Mesendoderm (in vitro differentiated cells): ENCODE measurements at regions not wholly inside any gene's neighbourhood (a gene's known extent, or its start where the extent isn't known, plus 50 kb on each side); places are given as distances from the start of the nearest gene placed in this dataset.
"Not testable (repeated sequence)": the region's sequence is repeated elsewhere in the genome, so short reads cannot be mapped to it uniquely, and the experiment has no call there.

Source experiments
- DNase-seq: peaks from one replicate; pipeline ENCODE4 v3.0.0; 2013
- H2AK5ac ChIP-seq: 2 replicates; pipeline ENCODE4 v1.6.1; 2013; ENCODE audit warnings: low read length, inconsistent platforms
- H2BK120ac ChIP-seq: 2 replicates; pipeline ENCODE4 v1.6.1; 2013; ENCODE audit warnings: low read depth, mild to moderate bottlenecking, low read length, moderate library complexity, mixed read lengths
- H2BK15ac ChIP-seq: replicated peaks from 2 replicates; pipeline ENCODE4 v1.6.1; 2013; ENCODE audit warnings: low read depth, mild to moderate bottlenecking, moderate library complexity
- H2BK5ac ChIP-seq: 2 replicates; pipeline ENCODE4 v1.6.1; 2013; ENCODE audit warnings: low read length, inconsistent platforms
- H3K18ac ChIP-seq: 2 replicates; pipeline ENCODE4 v1.6.1; 2013; ENCODE audit warnings: mild to moderate bottlenecking, low read length, mixed read lengths
- H3K23ac ChIP-seq: one replicate; pipeline ENCODE4 v1.6.1; 2013; ENCODE audit warnings: low read length
- H3K27ac ChIP-seq: 2 replicates; pipeline ENCODE4 v1.5.1; 2013; ENCODE audit warnings: low read depth, mild to moderate bottlenecking, inconsistent platforms, low read length, moderate library complexity
- H3K27me3 ChIP-seq: 2 replicates; pipeline ENCODE4 v1.6.1; 2013; ENCODE audit warnings: low read length, control low read depth, mild to moderate bottlenecking, inconsistent platforms; ENCODE audit not compliant: insufficient read depth, poor library complexity
- H3K36me3 ChIP-seq: 2 replicates; pipeline ENCODE4 v1.6.1; 2013; ENCODE audit warnings: low read length, inconsistent platforms; ENCODE audit not compliant: control insufficient read depth, insufficient read depth
- H3K4ac ChIP-seq: one replicate; pipeline ENCODE4 v1.6.1; 2013; ENCODE audit warnings: low read depth, mild to moderate bottlenecking, low read length, moderate library complexity
- H3K4me1 ChIP-seq: 2 replicates; pipeline ENCODE4 v1.6.1; 2013; ENCODE audit warnings: low read depth, low read length, inconsistent platforms; ENCODE audit not compliant: control insufficient read depth
- H3K4me2 ChIP-seq: 2 replicates; pipeline ENCODE4 v1.6.1; 2013; ENCODE audit warnings: low read length
- H3K4me3 ChIP-seq: 2 replicates; pipeline ENCODE4 v1.5.1; 2013; ENCODE audit warnings: mild to moderate bottlenecking, low read length
- H3K56ac ChIP-seq: one replicate; pipeline ENCODE4 v1.6.1; 2013; ENCODE audit warnings: low read length
- H3K79me1 ChIP-seq: 2 replicates; pipeline ENCODE4 v1.6.1; 2013; ENCODE audit warnings: low read length, inconsistent platforms
- H3K79me2 ChIP-seq: 2 replicates; pipeline ENCODE4 v1.6.1; 2013; ENCODE audit warnings: mild to moderate bottlenecking, low read length; ENCODE audit not compliant: control insufficient read depth, insufficient read depth
- H3K9ac ChIP-seq: 2 replicates; pipeline ENCODE4 v1.6.1; 2013; ENCODE audit warnings: low read length, inconsistent platforms
- H4K5ac ChIP-seq: one replicate; pipeline ENCODE4 v1.6.1; 2013; ENCODE audit warnings: low read length
- H4K8ac ChIP-seq: one replicate; pipeline ENCODE4 v1.6.1; 2013; ENCODE audit warnings: low read depth, mild to moderate bottlenecking, control low read depth, low read length, moderate library complexity
- WGBS: extraction: QIAGEN DNeasy Blood & Tissue Kit; methylation state at CpG from one replicate; pipeline ENCODE4 v1.1.7; 2013; ENCODE audit warnings: low lambda C conversion rate, missing lambda C conversion rate; ENCODE audit not compliant: insufficient coverage; ENCODE audit errors: extremely low coverage; 5-methylcytosine and 5-hydroxymethylcytosine counted together

DNA sequence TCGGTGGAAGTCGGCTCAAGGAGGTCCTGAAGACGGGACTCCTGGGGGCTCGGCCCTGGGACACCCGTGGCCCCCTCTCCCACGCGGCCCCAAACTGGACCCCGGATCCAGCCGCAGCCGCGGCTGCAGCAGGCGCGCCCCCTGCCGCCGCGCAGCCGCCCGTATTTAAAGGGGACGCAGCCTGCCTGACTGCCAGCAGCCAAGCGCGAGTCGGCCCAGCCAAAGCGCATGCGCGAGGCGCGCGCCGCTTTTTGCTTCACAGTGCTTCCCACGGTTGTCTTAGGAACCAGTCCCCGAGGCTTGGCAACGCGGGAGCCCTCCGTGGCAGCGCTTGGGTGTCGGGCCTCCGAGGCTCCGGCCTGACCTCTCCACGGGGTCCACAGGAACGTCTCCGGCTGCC is 684.4 kb downstream of the KCNJ18 start:
- H3K23ac ChIP-seq, H3K9ac ChIP-seq, H2BK120ac ChIP-seq, H3K18ac ChIP-seq, DNase-seq, H4K5ac ChIP-seq, H3K79me1 ChIP-seq, H2BK15ac ChIP-seq, H3K36me3 ChIP-seq, H3K4me2 ChIP-seq, H3K56ac ChIP-seq, H2BK5ac ChIP-seq, H3K4me3 ChIP-seq, H3K4me1 ChIP-seq, H3K27ac ChIP-seq, H3K79me2 ChIP-seq, H4K8ac ChIP-seq, H2AK5ac ChIP-seq, H3K4ac ChIP-seq, H3K27me3 ChIP-seq: not testable (repeated sequence)
- no CpG with 5 or more reads among the region's 41 CpGs for WGBS

DNA sequence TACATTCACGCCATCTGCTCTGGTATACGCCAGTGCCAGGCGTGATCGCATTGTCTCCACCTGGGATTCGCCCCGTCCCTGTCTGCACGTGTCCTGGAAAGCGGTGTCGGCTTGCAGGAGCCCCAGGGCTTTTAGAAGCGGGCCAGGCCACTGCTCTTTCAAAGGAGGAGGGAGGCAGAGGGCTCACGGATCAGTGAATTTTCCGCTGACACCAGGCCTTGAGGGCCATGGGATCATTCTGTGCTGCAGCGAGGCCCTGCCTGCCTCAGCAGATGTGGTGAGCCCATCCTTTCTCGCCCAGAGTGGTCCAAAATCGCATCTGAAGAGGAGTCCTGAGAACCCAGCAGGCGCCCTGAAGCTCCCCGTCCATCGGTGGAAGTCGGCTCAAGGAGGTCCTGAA is 686.4 kb downstream of the KCNJ18 start:
- not testable (repeated sequence) for H4K5ac ChIP-seq, H3K4ac ChIP-seq, H2BK15ac ChIP-seq

DNA sequence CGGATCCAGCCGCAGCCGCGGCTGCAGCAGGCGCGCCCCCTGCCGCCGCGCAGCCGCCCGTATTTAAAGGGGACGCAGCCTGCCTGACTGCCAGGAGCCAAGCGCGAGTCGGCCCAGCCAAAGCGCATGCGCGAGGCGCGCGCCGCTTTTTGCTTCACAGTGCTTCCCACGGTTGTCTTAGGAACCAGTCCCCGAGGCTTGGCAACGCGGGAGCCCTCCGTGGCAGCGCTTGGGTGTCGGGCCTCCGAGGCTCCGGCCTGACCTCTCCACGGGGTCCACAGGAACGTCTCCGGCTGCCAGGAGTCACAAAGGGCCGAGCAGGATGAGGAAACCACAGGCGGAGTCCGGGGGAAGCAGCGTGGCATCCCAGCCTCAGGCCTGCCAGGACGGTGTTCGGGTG is 689.3 kb downstream of the KCNJ18 start:
- not testable (repeated sequence) for H3K79me1 ChIP-seq, H2BK120ac ChIP-seq, H2BK5ac ChIP-seq, H3K4me3 ChIP-seq, H3K9ac ChIP-seq, H3K23ac ChIP-seq, H4K8ac ChIP-seq, H2AK5ac ChIP-seq, H3K4ac ChIP-seq, H3K56ac ChIP-seq, H3K18ac ChIP-seq, DNase-seq, H3K27me3 ChIP-seq, H3K36me3 ChIP-seq, H4K5ac ChIP-seq, H3K4me1 ChIP-seq, H3K4me2 ChIP-seq, H3K79me2 ChIP-seq, H2BK15ac ChIP-seq, H3K27ac ChIP-seq
- no CpG with 5 or more reads among the region's 40 CpGs for WGBS

More for the DNA sequence above, 686.4 kb downstream of the KCNJ18 start:
- H3K9ac ChIP-seq, H3K36me3 ChIP-seq, H3K27me3 ChIP-seq, H3K79me2 ChIP-seq, H3K27ac ChIP-seq, H4K8ac ChIP-seq, DNase-seq, H3K4me3 ChIP-seq, H2BK5ac ChIP-seq, H3K4me2 ChIP-seq, H3K79me1 ChIP-seq, H3K56ac ChIP-seq, H3K18ac ChIP-seq, H3K4me1 ChIP-seq, H3K23ac ChIP-seq, H2BK120ac ChIP-seq, H2AK5ac ChIP-seq: not testable (repeated sequence)
- WGBS = no CpG with 5 or more reads among the region's 19 CpGs

- H4K8ac ChIP-seq, H4K5ac ChIP-seq, H3K56ac ChIP-seq, H3K27ac ChIP-seq, H3K23ac ChIP-seq, H2BK5ac ChIP-seq, H3K79me1 ChIP-seq, H3K4me2 ChIP-seq, H3K27me3 ChIP-seq, H3K36me3 ChIP-seq, H2BK120ac ChIP-seq, DNase-seq, H3K18ac ChIP-seq, H3K4ac ChIP-seq, H3K79me2 ChIP-seq, H3K4me3 ChIP-seq, H2AK5ac ChIP-seq, H3K4me1 ChIP-seq, H3K9ac ChIP-seq, H2BK15ac ChIP-seq: not testable (repeated sequence)
- WGBS = no CpG with 5 or more reads among the region's 60 CpGs
These were observed 691.6 kb downstream of the KCNJ18 start for GRCh38 chr17:22383772-22384460.

DNA sequence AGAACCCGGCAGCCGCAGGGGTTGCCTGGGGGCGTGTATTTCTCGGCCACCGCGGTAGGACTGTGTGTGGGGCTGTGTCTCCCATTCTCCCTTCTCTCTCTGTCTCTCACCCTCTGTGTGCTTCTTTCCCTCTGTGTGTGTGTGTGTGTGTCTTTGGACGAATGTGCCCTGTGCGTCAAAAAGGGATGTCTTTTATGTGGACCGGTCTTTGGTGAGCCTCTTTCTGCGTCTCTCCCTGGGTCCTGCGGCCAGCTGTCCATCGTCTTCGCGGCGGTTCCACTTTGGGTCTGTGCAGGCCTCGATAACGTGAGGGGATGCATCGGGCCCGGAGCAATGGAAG is 692.1 kb downstream of the KCNJ18 start:
- H2BK15ac ChIP-seq, H3K4me3 ChIP-seq, DNase-seq, H3K79me1 ChIP-seq, H3K18ac ChIP-seq, H3K36me3 ChIP-seq, H3K23ac ChIP-seq, H4K5ac ChIP-seq, H3K79me2 ChIP-seq, H3K4ac ChIP-seq, H3K9ac ChIP-seq, H3K27me3 ChIP-seq, H2BK5ac ChIP-seq, H2BK120ac ChIP-seq, H3K4me2 ChIP-seq, H3K27ac ChIP-seq, H4K8ac ChIP-seq, H2AK5ac ChIP-seq, H3K4me1 ChIP-seq, H3K56ac ChIP-seq: not testable (repeated sequence)
- WGBS = no CpG with 5 or more reads among the region's 19 CpGs

- not testable (repeated sequence) for H3K79me2 ChIP-seq, H2BK5ac ChIP-seq, H2AK5ac ChIP-seq, H3K27ac ChIP-seq, H3K18ac ChIP-seq, H3K56ac ChIP-seq, DNase-seq, H3K23ac ChIP-seq, H2BK120ac ChIP-seq, H4K5ac ChIP-seq, H3K4ac ChIP-seq, H3K9ac ChIP-seq, H3K4me2 ChIP-seq, H3K36me3 ChIP-seq, H4K8ac ChIP-seq, H3K27me3 ChIP-seq, H2BK15ac ChIP-seq, H3K4me1 ChIP-seq, H3K4me3 ChIP-seq, H3K79me1 ChIP-seq
- WGBS = no CpG with 5 or more reads among the region's 19 CpGs
These were observed 706.1 kb downstream of the KCNJ18 start for GRCh38 chr17:22398446-22398845.
